Gastrocnemius medialis (tissue), 4 donors: ENCODE measurements at regions not wholly inside any gene's neighbourhood (a gene's known extent, or its start where the extent isn't known, plus 50 kb on each side); places are given as distances from the start of the nearest gene placed in this dataset.

Experiments
- POLR2A ChIP-seq, 2 donors: fragments of 450-650 bp; IDR thresholded peaks; one replicate each; pipeline ENCODE4 v1.6.1; 2017; ENCODE audit warnings: antibody characterized with exemption in 2 of 2, mild to moderate bottlenecking in 2 of 2, moderate library complexity in 2 of 2
- TF ChIP-seq, protein P1 (sequence below), 5 experiments: fragments of 450-650 bp in 3 of 5; fragments of 200-600 bp in 2 of 5; sonication (generic) in 2 of 5; IDR thresholded peaks in 4 of 5; conservative IDR thresholded peaks in 1 of 5; 1 replicate in 4 of 5; 2 replicates in 1 of 5; pipeline ENCODE4 v1.5.1; 2016 to 2019; ENCODE audit warnings: antibody characterized with exemption in 5 of 5, mild to moderate bottlenecking in 3 of 5, moderate library complexity in 3 of 5

DNA sequence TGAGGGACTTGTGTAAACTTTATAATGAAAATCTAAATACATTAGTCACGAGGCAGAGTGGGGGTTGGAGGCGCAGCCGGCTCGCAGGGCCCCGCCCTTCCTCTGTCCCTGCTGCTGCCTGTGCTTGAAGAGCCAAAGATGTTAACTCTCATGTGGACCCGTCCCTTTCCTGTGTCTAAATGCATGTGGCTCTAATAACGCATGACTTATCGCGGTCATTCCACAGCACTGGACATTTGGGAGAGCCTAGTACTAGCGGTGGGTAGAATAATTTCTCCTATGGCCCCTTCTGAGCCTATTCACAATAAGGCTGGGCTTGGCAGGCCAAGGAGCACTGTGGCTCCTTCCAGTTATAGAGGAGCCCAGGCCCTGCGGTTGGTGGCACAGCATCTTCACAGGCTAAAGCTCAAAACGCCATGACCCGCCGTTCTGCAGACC, 82.3 kb upstream of the SIMC1 start:
- TF ChIP-seq, protein P1, sequence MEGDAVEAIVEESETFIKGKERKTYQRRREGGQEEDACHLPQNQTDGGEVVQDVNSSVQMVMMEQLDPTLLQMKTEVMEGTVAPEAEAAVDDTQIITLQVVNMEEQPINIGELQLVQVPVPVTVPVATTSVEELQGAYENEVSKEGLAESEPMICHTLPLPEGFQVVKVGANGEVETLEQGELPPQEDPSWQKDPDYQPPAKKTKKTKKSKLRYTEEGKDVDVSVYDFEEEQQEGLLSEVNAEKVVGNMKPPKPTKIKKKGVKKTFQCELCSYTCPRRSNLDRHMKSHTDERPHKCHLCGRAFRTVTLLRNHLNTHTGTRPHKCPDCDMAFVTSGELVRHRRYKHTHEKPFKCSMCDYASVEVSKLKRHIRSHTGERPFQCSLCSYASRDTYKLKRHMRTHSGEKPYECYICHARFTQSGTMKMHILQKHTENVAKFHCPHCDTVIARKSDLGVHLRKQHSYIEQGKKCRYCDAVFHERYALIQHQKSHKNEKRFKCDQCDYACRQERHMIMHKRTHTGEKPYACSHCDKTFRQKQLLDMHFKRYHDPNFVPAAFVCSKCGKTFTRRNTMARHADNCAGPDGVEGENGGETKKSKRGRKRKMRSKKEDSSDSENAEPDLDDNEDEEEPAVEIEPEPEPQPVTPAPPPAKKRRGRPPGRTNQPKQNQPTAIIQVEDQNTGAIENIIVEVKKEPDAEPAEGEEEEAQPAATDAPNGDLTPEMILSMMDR (IDR thresholded peaks at IDR 0.05 in 4 of 5, conservative IDR thresholded peaks at IDR 0.05 in 1 of 5): no peak
- no peak for TF ChIP-seq POLR2A (IDR thresholded peaks at IDR 0.05)
